WTC11 (cell line): ENCODE measurements at regions not wholly inside any gene's neighbourhood (a gene's known extent, or its start where the extent isn't known, plus 50 kb on each side); places are given as distances from the start of the nearest gene placed in this dataset.

Experiments used
- ATAC-seq: fragments of 200-7000 bp; cut with Tn5 transposase; 2 replicates; pipeline ENCODE4 v1.10.0; 2021; ENCODE audit warnings: mild to moderate bottlenecking, moderate library complexity
- CTCF ChIA-PET: fragments of 300-600 bp; sonication (Branson Sonifier 250); formaldehyde crosslinking; loops from one replicate; lab custom pipeline; 2021; ENCODE audit warnings: antibody characterized with exemption; lab: Charles Lee
- POLR2A ChIA-PET: fragments of 350-600 bp; sonication (Branson Sonifier 250); formaldehyde crosslinking; loops from one replicate; lab custom pipeline; 2021; ENCODE audit warnings: antibody characterized with exemption; lab: Charles Lee
- DNase-seq: peaks from one replicate; pipeline ENCODE4 v3.0.0; 2021; ENCODE audit warnings: low spot score
- H3K27ac Mint-ChIP-seq: 2 replicates; pipeline ENCODE4 v1.8.0; 2021; ENCODE audit warnings: mixed read lengths
- H3K27me3 Mint-ChIP-seq: 2 replicates; pipeline ENCODE4 v1.8.0; 2021; ENCODE audit warnings: low read depth, mild to moderate bottlenecking, moderate library complexity, mixed read lengths
- H3K36me3 Mint-ChIP-seq: 2 replicates; pipeline ENCODE4 v1.8.0; 2021; ENCODE audit warnings: mixed read lengths
- H3K4me1 Mint-ChIP-seq: 2 replicates; pipeline ENCODE4 v1.8.0; 2022; ENCODE audit warnings: mixed read lengths
- H3K4me3 Mint-ChIP-seq: 2 replicates; pipeline ENCODE4 v1.8.0; 2021; ENCODE audit warnings: mild to moderate bottlenecking, moderate library complexity, mixed read lengths
- H3K9me3 Mint-ChIP-seq: 2 replicates; pipeline ENCODE4 v1.8.0; 2021; ENCODE audit warnings: mixed read lengths
- ATF1 ChIP-seq: sonication (generic); formaldehyde crosslinking; IDR thresholded peaks from 2 replicates; pipeline ENCODE4 v1.8.1; 2023; ENCODE audit warnings: mild to moderate bottlenecking, moderate library complexity, missing genetic modification reagents
- CREM ChIP-seq: sonication (generic); formaldehyde crosslinking; IDR thresholded peaks from 2 replicates; pipeline ENCODE4 v1.8.1; 2022; ENCODE audit warnings: mild to moderate bottlenecking, missing genetic modification reagents, moderate library complexity
- ELF4 ChIP-seq: sonication (generic); formaldehyde crosslinking; IDR thresholded peaks from 2 replicates; pipeline ENCODE4 v1.8.1; 2022; ENCODE audit warnings: low read depth, mild to moderate bottlenecking, moderate library complexity, missing genetic modification reagents
- EMX1 ChIP-seq: fragments of 250-450 bp; sonication (Bioruptor Pico); IDR thresholded peaks from 2 replicates; pipeline ENCODE4 v1.8.0; 2021; ENCODE audit warnings: mild to moderate bottlenecking
- FOXK1 ChIP-seq: sonication (generic); formaldehyde crosslinking; IDR thresholded peaks from 2 replicates; pipeline ENCODE4 v1.8.0; 2022; ENCODE audit warnings: mild to moderate bottlenecking, moderate library complexity, missing genetic modification reagents
- HMGA2 ChIP-seq: fragments of 250-450 bp; sonication (Bioruptor Pico); IDR thresholded peaks from 2 replicates; pipeline ENCODE4 v1.4.0; 2021; ENCODE audit warnings: mild to moderate bottlenecking, moderate library complexity
- IRF2 ChIP-seq: sonication (generic); formaldehyde crosslinking; IDR thresholded peaks from 2 replicates; pipeline ENCODE4 v1.8.0; 2022; ENCODE audit warnings: low read depth, missing genetic modification reagents, borderline replicate concordance
- JAZF1 ChIP-seq: fragments of 250-450 bp; sonication (Bioruptor Pico); IDR thresholded peaks from 2 replicates; pipeline ENCODE4 v1.9.0; 2021; ENCODE audit warnings: moderate library complexity, mild to moderate bottlenecking, inconsistent platforms
- KAT7 ChIP-seq: sonication (generic); formaldehyde crosslinking; IDR thresholded peaks from 2 replicates; pipeline ENCODE4 v1.8.1; 2023; ENCODE audit warnings: missing genetic modification reagents, mild to moderate bottlenecking, borderline replicate concordance
- NR3C1 ChIP-seq: sonication (generic); formaldehyde crosslinking; conservative IDR thresholded peaks from 2 replicates; pipeline ENCODE4 v1.8.1; 2023; ENCODE audit warnings: low read depth, mild to moderate bottlenecking, missing genetic modification reagents
- SMAD4 ChIP-seq: sonication (generic); formaldehyde crosslinking; IDR thresholded peaks from 2 replicates; pipeline ENCODE4 v1.8.0; 2022; ENCODE audit warnings: mild to moderate bottlenecking, missing genetic modification reagents
- TEAD4 ChIP-seq: sonication (generic); formaldehyde crosslinking; IDR thresholded peaks from 2 replicates; pipeline ENCODE4 v1.8.0; 2022; ENCODE audit warnings: mild to moderate bottlenecking, missing genetic modification reagents
- TP53 ChIP-seq: sonication (generic); formaldehyde crosslinking; IDR thresholded peaks from 2 replicates; pipeline ENCODE4 v1.8.1; 2023; ENCODE audit warnings: mild to moderate bottlenecking, missing genetic modification reagents
- ZNF138 ChIP-seq: sonication (generic); formaldehyde crosslinking; conservative IDR thresholded peaks from 2 replicates; pipeline ENCODE4 v1.8.1; 2022; ENCODE audit warnings: mild to moderate bottlenecking, moderate library complexity, missing genetic modification reagents
- ZNF232 ChIP-seq: sonication (generic); formaldehyde crosslinking; IDR thresholded peaks from 2 replicates; pipeline ENCODE4 v1.8.0; 2022; ENCODE audit warnings: mild to moderate bottlenecking, missing genetic modification reagents
- ZNF263 ChIP-seq: sonication (generic); formaldehyde crosslinking; IDR thresholded peaks from 2 replicates; pipeline ENCODE4 v1.8.1; 2022; ENCODE audit warnings: low read depth, mild to moderate bottlenecking, moderate library complexity, missing genetic modification reagents
- ZNF671 ChIP-seq: fragments of 250-450 bp; sonication (Bioruptor Pico); IDR thresholded peaks from 2 replicates; pipeline ENCODE4 v1.8.0; 2021; ENCODE audit warnings: mild to moderate bottlenecking
- TF ChIP-seq, protein P1 (sequence below): sonication (generic); formaldehyde crosslinking; IDR thresholded peaks from 2 replicates; pipeline ENCODE4 v1.8.0; 2023; ENCODE audit warnings: missing genetic modification reagents, mild to moderate bottlenecking, borderline replicate concordance
- TF ChIP-seq, protein P2 (sequence below): sonication (generic); formaldehyde crosslinking; IDR thresholded peaks from 2 replicates; pipeline ENCODE4 v1.8.1; 2023; ENCODE audit warnings: mild to moderate bottlenecking, missing genetic modification reagents, moderate library complexity
- TF ChIP-seq, protein P3 (sequence below): sonication (generic); formaldehyde crosslinking; conservative IDR thresholded peaks from 2 replicates; pipeline ENCODE4 v1.8.1; 2023; ENCODE audit warnings: mild to moderate bottlenecking, low read depth, missing genetic modification reagents, moderate library complexity

DNA sequence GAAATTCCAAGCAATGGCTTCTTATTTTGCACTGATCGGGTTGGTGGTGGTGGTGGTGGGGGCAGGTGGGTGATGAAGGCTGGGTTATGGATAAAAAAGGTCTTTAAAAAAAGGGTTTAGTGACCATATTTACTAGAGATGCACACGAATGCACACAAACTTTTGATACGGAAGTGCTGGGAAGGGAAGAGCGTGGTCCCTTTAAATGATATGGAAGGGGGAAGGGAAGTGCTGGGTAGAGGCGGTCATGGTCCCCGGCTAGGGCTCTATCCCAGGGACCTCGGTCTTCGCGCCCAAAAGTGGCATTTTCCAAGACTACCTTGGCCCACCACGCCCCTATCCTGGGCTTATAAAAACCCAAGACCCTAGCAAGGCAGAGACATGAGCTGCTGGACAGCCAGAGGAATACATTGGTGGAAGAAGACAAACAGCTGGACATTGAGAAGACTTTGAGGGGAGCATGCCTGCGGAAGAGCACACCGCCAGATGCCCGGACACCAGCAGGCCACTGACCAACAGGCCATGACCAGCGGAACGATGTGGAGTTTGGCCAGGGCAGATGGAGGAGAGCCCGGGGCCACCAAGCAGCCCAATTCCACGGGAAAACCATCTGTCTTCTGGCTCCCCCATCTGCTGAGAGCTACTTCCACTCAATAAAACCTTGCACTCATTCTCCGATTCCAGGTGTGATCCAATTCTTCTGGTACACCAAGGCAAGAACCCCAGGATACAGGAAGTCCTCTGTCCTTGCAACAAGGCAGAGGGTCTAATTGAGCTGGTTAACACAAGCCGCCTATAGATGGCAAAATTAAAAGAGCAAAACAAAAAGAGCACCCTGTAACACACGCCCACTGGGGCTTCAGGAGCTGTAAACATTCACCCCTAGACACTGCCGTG, 1720.2 kb downstream of the MRPL39 start (continued):
- TF ChIP-seq, protein P1, sequence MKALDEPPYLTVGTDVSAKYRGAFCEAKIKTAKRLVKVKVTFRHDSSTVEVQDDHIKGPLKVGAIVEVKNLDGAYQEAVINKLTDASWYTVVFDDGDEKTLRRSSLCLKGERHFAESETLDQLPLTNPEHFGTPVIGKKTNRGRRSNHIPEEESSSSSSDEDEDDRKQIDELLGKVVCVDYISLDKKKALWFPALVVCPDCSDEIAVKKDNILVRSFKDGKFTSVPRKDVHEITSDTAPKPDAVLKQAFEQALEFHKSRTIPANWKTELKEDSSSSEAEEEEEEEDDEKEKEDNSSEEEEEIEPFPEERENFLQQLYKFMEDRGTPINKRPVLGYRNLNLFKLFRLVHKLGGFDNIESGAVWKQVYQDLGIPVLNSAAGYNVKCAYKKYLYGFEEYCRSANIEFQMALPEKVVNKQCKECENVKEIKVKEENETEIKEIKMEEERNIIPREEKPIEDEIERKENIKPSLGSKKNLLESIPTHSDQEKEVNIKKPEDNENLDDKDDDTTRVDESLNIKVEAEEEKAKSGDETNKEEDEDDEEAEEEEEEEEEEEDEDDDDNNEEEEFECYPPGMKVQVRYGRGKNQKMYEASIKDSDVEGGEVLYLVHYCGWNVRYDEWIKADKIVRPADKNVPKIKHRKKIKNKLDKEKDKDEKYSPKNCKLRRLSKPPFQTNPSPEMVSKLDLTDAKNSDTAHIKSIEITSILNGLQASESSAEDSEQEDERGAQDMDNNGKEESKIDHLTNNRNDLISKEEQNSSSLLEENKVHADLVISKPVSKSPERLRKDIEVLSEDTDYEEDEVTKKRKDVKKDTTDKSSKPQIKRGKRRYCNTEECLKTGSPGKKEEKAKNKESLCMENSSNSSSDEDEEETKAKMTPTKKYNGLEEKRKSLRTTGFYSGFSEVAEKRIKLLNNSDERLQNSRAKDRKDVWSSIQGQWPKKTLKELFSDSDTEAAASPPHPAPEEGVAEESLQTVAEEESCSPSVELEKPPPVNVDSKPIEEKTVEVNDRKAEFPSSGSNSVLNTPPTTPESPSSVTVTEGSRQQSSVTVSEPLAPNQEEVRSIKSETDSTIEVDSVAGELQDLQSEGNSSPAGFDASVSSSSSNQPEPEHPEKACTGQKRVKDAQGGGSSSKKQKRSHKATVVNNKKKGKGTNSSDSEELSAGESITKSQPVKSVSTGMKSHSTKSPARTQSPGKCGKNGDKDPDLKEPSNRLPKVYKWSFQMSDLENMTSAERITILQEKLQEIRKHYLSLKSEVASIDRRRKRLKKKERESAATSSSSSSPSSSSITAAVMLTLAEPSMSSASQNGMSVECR, result no peak
- no peak for TF ChIP-seq ZNF138 (CRISPR knock-in tag)

DNA sequence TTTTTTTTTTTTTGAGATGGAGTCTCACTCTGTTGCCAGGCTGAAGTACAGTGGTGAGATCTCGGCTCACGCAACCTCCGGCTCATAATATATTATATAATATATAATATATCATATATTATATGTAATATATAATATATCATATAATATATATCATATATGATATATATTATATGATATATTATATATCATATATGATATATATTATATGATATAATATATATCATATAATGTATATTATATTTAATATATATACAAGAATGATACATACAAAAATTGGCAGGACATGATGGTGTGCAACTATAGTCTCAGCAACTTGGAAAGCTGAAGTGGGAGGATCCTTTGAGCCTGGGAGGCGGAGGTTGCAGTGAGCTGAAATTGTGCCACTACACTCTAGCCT, 1725.5 kb downstream of the MRPL39 start:
- peaks cover 40% of the 10 kb centered on the region for H3K9me3 Mint-ChIP-seq
- 0 out of 2 replicates have a peak, but pooled peaks cover 2% of the 10 kb centered on the region for H3K4me1 Mint-ChIP-seq
- H3K36me3 Mint-ChIP-seq, result peaks cover 24% of the 10 kb centered on the region
- H3K27me3 Mint-ChIP-seq, result no peaks in the 10 kb centered on the region; the same call in 1 of the 2 replicates
- ChIA-PET CTCF (no interaction called here), POLR2A (no interaction called here)
- H3K4me3 Mint-ChIP-seq, result no peak overlapping the region
- no peak for DNase-seq
- ATAC-seq, result no peak
- no peak overlapping the region for H3K27ac Mint-ChIP-seq
- TF ChIP-seq ZNF232 (no peak), HMGA2 (CRISPR knock-in tag) (peak; percentile 87; the same call in 1 of the 2 replicates), TP53 (CRISPR knock-in tag) (no peak)

DNA sequence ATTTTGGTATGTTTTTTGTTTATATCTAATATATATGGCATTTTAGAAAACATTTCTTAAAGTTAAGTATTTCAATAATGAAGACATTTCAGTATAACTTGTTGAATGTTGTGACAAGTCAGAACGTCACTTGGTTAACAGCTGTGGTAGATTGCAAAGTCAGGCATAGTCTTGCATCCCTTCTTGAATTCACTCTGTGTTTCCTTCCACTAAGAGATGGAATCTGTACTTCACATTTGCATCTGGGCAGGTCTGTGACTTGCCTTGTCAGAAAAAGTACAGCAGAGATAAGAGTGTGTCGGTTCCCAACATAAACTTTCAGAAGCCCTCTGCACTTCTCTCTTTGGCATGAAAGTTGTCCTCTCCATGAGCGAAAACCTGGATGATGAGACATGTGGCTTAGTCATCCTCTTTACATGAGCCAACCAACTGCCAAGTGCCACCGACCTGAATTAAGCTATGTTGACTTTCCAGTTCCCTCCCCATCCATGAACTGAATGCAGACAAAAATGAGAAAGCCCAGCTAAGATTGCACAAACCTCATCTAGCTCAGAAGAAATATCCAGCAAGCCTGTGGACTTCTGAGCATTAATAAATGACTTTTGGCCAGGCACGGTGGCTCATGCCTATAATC, 1730.2 kb downstream of the MRPL39 start:
- CTCF ChIA-PET, result no interaction called here
- ATAC-seq, result no peak
- peaks cover 42% of the 10 kb centered on the region for H3K9me3 Mint-ChIP-seq
- TF ChIP-seq TEAD4, result no peak
- no peak for TF ChIP-seq KAT7 (CRISPR knock-in tag)
- TF ChIP-seq, protein P2, sequence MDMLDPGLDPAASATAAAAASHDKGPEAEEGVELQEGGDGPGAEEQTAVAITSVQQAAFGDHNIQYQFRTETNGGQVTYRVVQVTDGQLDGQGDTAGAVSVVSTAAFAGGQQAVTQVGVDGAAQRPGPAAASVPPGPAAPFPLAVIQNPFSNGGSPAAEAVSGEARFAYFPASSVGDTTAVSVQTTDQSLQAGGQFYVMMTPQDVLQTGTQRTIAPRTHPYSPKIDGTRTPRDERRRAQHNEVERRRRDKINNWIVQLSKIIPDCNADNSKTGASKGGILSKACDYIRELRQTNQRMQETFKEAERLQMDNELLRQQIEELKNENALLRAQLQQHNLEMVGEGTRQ, result no peak
- no peak for TF ChIP-seq ELF4 (CRISPR knock-in tag)
- TF ChIP-seq JAZF1 (CRISPR knock-in tag), result no peak
- no peak for TF ChIP-seq SMAD4
- no peak for TF ChIP-seq ZNF263 (CRISPR knock-in tag)
- no peak for TF ChIP-seq FOXK1 (CRISPR knock-in tag)
- TF ChIP-seq, protein P1, result no peak
- TF ChIP-seq, protein P3, sequence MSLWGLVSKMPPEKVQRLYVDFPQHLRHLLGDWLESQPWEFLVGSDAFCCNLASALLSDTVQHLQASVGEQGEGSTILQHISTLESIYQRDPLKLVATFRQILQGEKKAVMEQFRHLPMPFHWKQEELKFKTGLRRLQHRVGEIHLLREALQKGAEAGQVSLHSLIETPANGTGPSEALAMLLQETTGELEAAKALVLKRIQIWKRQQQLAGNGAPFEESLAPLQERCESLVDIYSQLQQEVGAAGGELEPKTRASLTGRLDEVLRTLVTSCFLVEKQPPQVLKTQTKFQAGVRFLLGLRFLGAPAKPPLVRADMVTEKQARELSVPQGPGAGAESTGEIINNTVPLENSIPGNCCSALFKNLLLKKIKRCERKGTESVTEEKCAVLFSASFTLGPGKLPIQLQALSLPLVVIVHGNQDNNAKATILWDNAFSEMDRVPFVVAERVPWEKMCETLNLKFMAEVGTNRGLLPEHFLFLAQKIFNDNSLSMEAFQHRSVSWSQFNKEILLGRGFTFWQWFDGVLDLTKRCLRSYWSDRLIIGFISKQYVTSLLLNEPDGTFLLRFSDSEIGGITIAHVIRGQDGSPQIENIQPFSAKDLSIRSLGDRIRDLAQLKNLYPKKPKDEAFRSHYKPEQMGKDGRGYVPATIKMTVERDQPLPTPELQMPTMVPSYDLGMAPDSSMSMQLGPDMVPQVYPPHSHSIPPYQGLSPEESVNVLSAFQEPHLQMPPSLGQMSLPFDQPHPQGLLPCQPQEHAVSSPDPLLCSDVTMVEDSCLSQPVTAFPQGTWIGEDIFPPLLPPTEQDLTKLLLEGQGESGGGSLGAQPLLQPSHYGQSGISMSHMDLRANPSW (CRISPR knock-in tag), result no peak
- no peak for TF ChIP-seq NR3C1 (CRISPR knock-in tag)
- no peak for TF ChIP-seq IRF2 (CRISPR knock-in tag)
- TF ChIP-seq ATF1 (CRISPR knock-in tag), result no peak
- TF ChIP-seq CREM (CRISPR knock-in tag), result no peak
- no peak for TF ChIP-seq EMX1 (CRISPR knock-in tag)
- TF ChIP-seq ZNF138 (CRISPR knock-in tag), result no peak
- TF ChIP-seq ZNF671 (CRISPR knock-in tag), result no peak
- no peak for TF ChIP-seq TP53 (CRISPR knock-in tag)

More for the DNA sequence above, 1730.2 kb downstream of the MRPL39 start:
- no peak overlapping the region for H3K27ac Mint-ChIP-seq
- H3K4me3 Mint-ChIP-seq, result no peak overlapping the region
- no peak for DNase-seq
- POLR2A ChIA-PET, result no interaction called here
- 0 out of 2 replicates have a peak, but pooled peaks cover 2% of the 10 kb centered on the region for H3K4me1 Mint-ChIP-seq
- H3K27me3 Mint-ChIP-seq, result no peaks in the 10 kb centered on the region
- peaks cover 26% of the 10 kb centered on the region for H3K36me3 Mint-ChIP-seq
